Fibroblast of pulmonary artery (primary cell): ENCODE measurements at regions not wholly inside any gene's neighbourhood (a gene's known extent, or its start where the extent isn't known, plus 50 kb on each side); places are given as distances from the start of the nearest gene placed in this dataset.

Source experiments
- DNase-seq: peaks from one replicate; pipeline ENCODE4 v3.0.0-alpha.2; 2010; ENCODE audit warnings: low read depth
- H3K4me3 ChIP-seq: replicated peaks from 2 replicates; pipeline ENCODE4 v1.5.1; 2011; ENCODE audit warnings: low read depth, mild to moderate bottlenecking, control low read depth, low read length, moderate library complexity
- CTCF ChIP-seq: IDR thresholded peaks from 2 replicates; pipeline ENCODE4 v1.5.1; 2011; ENCODE audit warnings: mild to moderate bottlenecking, control low read depth, low read length, inconsistent platforms; ENCODE audit errors: missing control alignments

DNA sequence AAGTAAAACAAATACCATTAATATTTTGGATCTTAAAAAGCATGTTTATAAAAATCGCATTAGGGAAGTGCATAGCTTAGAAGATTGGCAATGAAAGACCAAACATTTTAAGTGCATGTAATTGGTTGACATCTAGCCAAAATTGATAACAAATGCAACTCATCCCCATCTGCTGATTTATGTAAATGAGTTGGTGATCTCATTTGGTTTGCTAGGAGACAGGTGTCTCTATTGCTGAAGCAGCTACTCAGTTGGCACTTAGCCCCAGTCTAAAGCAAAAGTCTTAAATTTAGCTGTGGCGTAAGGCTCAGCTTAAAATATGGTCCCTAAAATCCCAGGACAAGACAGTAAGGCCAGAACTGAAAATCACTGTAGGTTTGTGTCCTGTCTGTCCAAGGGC, 113.5 kb upstream of the CHL1 start:
- TF ChIP-seq CTCF = no peak
- no peak overlapping the region for H3K4me3 ChIP-seq
- no peak for DNase-seq

DNA sequence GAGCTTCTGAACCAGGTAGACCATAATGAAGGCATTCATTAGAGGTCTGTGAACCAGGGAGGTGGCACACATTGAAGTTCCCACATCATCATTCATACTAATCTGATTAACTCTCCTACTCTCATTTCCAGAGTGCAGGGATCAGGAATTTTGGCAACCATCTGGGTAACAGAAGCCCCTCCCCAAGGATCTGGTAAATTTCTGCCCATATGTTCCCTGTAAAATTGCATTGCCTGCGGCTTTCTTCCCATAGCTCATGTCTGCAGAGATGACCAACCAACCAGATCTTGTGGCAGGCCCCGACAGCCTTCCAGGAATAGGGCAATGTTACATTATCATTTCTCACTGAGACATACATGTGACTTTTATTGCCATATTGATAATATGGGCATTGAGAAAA, 111.4 kb upstream of the CHL1 start:
- no peak overlapping the region for H3K4me3 ChIP-seq
- no peak for DNase-seq
- TF ChIP-seq CTCF = no peak

DNA sequence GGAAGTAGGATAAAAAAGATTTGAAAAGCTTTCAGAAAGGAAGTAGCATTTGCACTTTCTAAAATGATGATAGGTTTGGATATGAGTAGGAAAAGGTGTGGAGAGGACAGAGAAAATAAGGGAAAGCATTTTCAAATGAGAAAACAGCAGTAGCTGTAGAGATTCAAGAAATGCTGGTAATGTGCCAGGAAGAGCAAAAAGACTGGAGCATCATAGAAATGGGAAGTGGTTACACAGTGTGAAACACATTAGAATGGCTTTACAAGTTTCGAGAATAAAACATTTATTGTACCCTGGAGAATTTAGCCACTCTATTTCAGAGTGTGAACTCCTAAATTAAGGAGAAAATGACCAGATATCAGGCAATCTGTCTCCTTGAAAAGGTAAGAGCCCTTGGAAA, 108.3 kb upstream of the CHL1 start:
- TF ChIP-seq CTCF = no peak
- DNase-seq = no peak
- H3K4me3 ChIP-seq = no peak overlapping the region

DNA sequence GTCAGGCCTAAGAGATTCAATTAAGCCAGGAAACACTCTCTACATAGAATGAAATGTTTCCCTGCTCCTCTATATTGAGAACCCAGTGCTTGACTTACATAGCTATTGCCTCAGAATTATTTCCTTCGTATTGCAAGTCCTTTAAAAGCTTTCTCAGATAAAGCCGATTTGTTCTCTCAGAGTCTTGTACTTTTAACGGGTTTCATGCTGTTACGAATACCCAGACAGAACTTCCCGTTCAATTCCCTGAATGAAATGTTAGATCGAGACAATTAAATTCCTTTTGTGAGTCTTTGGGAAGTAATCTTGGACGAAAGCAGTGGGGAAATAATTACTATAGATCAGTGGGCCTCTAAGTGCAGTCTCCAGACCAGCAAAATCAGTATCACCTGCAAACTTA, 102.8 kb upstream of the CHL1 start:
- H3K4me3 ChIP-seq = no peak overlapping the region
- DNase-seq = no peak
- TF ChIP-seq CTCF = no peak

DNA sequence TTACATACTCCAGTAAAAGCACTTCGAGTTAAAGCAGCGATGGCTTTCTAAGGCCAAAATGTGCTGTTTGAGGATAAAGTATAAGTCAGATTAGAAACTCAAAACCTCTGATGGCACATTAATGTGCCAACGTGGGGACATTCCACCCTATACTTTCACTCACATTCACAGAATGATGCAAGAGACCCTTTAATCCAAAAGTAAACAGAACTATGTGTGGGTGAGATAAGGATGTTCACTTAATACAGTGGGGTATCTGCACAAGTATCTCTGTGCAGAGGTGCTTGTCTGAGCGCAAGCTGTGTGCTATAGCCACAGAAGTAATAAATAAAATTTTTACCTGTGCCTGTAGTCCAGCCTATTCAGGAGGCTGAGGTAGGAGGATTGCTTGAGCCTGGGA, 100.3 kb upstream of the CHL1 start:
- no peak for TF ChIP-seq CTCF
- H3K4me3 ChIP-seq = no peak overlapping the region
- DNase-seq = no peak

GRCh38 chr3:97417-98258, 98.9 kb upstream of the CHL1 start:
- TF ChIP-seq CTCF = no peak
- no peak overlapping the region for H3K4me3 ChIP-seq
- no peak for DNase-seq

DNA sequence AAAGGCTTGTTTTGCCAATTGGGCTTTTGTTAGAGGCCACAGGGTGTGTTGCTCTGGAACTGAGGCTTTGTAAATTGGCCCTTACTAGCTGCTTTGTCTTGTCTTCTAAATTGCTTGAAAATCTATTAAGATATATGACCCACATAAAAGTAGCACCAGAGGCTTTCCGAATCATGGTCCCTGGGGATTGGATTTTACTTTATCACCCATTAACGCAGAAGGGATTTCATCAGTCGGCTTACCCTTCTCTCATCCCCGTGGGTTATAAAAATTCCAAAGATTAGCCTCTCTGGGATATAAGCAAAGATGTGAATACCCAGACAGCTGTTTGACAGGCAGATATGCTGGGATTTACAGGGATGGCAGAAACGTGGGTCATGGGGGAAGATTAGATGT, 98.3 kb upstream of the CHL1 start:
- no peak for TF ChIP-seq CTCF
- no peak for DNase-seq
- H3K4me3 ChIP-seq = no peak overlapping the region
